Liver (tissue), 3 donors: ENCODE measurements at regions not wholly inside any gene's neighbourhood (a gene's known extent, or its start where the extent isn't known, plus 50 kb on each side); places are given as distances from the start of the nearest gene placed in this dataset.

Experiments used
- CTCF ChIP-seq: fragments of 150-350 bp; IDR thresholded peaks from 2 replicates; pipeline ENCODE4 v1.5.1; 2017; ENCODE audit warnings: improper control_type of control experiment, low read depth, low read length; ENCODE audit not compliant: missing input control
- TAF1 ChIP-seq: conservative IDR thresholded peaks from 2 replicates; pipeline ENCODE4 v1.6.1; 2016; ENCODE audit warnings: antibody characterized with exemption, mild to moderate bottlenecking
- TF ChIP-seq, protein P1 (sequence below): IDR thresholded peaks from 2 replicates; pipeline ENCODE4 v1.6.1; 2016; ENCODE audit warnings: antibody characterized with exemption
- TF ChIP-seq, protein P2 (sequence below): IDR thresholded peaks from 2 replicates; pipeline ENCODE4 v1.6.1; 2016; ENCODE audit warnings: antibody characterized with exemption
- donor health status: healthy.
- donor health status: healthy.

GRCh38 chr2:58508006-58508405 is 266.9 kb upstream of the FANCL start:
- TF ChIP-seq CTCF, result no peak
- TF ChIP-seq TAF1, result no peak
- TF ChIP-seq, protein P1, sequence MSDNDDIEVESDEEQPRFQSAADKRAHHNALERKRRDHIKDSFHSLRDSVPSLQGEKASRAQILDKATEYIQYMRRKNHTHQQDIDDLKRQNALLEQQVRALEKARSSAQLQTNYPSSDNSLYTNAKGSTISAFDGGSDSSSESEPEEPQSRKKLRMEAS, result no peak
- TF ChIP-seq, protein P2, sequence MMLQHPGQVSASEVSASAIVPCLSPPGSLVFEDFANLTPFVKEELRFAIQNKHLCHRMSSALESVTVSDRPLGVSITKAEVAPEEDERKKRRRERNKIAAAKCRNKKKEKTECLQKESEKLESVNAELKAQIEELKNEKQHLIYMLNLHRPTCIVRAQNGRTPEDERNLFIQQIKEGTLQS, result no peak
